ENCODE measurements at regions not wholly inside any gene's neighbourhood (a gene's known extent, or its start where the extent isn't known, plus 50 kb on each side); places are given as distances from the start of the nearest gene placed in this dataset.

DNA sequence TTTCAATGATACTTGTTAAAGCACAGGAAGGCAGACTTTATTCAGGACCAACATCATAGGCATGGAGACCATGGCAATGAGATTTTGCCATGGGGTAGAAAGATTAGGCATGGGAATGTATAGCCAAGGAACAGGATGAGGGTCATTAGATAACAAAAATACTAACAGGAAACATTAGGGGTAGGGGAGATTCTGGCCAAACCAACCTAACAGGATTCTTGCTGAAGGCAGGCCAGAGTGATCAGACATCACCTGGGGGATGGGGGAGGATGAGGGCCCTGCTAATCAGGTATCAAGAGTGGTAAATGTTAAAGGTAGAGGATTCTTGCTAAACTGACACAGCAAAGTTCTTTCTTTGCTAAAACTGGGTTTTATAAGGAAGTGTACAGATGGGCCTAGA, 481.8 kb downstream of the ETS1 start:
- TF ChIP-seq CTCF (conservative IDR thresholded peaks at IDR 0.05; ENCODE audit: low read depth, low read length) (no peak), MAFK (IDR thresholded peaks at IDR 0.05; ENCODE audit: low read depth, low read length) (no peak), POLR2A (IDR thresholded peaks at IDR 0.05; ENCODE audit: low read depth, low read length) (no peak), RAD21 (IDR thresholded peaks at IDR 0.05; ENCODE audit: low read length) (no peak), MXI1 (IDR thresholded peaks at IDR 0.05; ENCODE audit: borderline replicate concordance, low read depth, low read length) (no peak)
- TF ChIP-seq, protein P1, sequence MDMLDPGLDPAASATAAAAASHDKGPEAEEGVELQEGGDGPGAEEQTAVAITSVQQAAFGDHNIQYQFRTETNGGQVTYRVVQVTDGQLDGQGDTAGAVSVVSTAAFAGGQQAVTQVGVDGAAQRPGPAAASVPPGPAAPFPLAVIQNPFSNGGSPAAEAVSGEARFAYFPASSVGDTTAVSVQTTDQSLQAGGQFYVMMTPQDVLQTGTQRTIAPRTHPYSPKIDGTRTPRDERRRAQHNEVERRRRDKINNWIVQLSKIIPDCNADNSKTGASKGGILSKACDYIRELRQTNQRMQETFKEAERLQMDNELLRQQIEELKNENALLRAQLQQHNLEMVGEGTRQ (IDR thresholded peaks at IDR 0.05; ENCODE audit: low read depth, low read length), result no peak
